ENCODE measurements at regions not wholly inside any gene's neighbourhood (a gene's known extent, or its start where the extent isn't known, plus 50 kb on each side); places are given as distances from the start of the nearest gene placed in this dataset.

- no peaks in the 10 kb centered on the region for H3K9me3 ChIP-seq
- ATAC-seq, result no peak
- TF ChIP-seq HEYL (CRISPR knock-in tag; IDR thresholded peaks at IDR 0.05) (no peak), RAD21 (conservative IDR thresholded peaks at IDR 0.05 in 1 of 2, IDR thresholded peaks at IDR 0.05 in 1 of 2) (no peak), HOXB5 (CRISPR knock-in tag; IDR thresholded peaks at IDR 0.05) (no peak), ZSCAN20 (CRISPR knock-in tag; IDR thresholded peaks at IDR 0.05) (no peak), SREBF2 (IDR thresholded peaks at IDR 0.05) (no peak), TP53 (CRISPR knock-in tag; IDR thresholded peaks at IDR 0.05) (no peak), RFX5 (IDR thresholded peaks at IDR 0.05) (no peak), RNF2 (IDR thresholded peaks at IDR 0.05; ENCODE audit: borderline replicate concordance, low read depth) (no peak), HOXB13 (CRISPR knock-in tag; IDR thresholded peaks at IDR 0.05; ENCODE audit: low read depth) (no peak), CHD4 (IDR thresholded peaks at IDR 0.05; ENCODE audit: borderline replicate concordance) (no peak), ZC3H11A (IDR thresholded peaks at IDR 0.05) (no peak)
- ChIA-PET CTCF (no interaction called here), POLR2A (no interaction called here)
- H3K27ac ChIP-seq, result no peak overlapping the region
- no peak for FAIRE-seq
- no peak overlapping the region for H3K4me3 ChIP-seq
- 21% methylated on average over 3 of the region's 3 CpGs for WGBS (ENCODE audit: missing lambda C conversion rate)
- no peaks in the 10 kb centered on the region for H3K4me1 ChIP-seq
- no peak overlapping the region for H3K4me2 ChIP-seq
- no peak for DNase-seq (ENCODE audit: low read depth in 1 of 2, low spot score in 1 of 2)
These were observed 458.6 kb upstream of the NWD2 start for GRCh38 chr4:36785973-36786372.

- DNase-seq (ENCODE audit: low read depth in 1 of 2, low spot score in 1 of 2), result no peak
- no peak for TF ChIP-seq PHF8 (IDR thresholded peaks at IDR 0.05; ENCODE audit: borderline replicate concordance, low read depth)
- TF ChIP-seq BHLHE40 (IDR thresholded peaks at IDR 0.05; ENCODE audit: low read depth, low read length), result no peak
- TF ChIP-seq ZSCAN20 (CRISPR knock-in tag; IDR thresholded peaks at IDR 0.05), result no peak
- TF ChIP-seq TP53 (CRISPR knock-in tag; IDR thresholded peaks at IDR 0.05), result no peak
- no peak for TF ChIP-seq ATOH8 (CRISPR knock-in tag; IDR thresholded peaks at IDR 0.05; ENCODE audit: low read depth)
- no peak for TF ChIP-seq FOXS1 (CRISPR knock-in tag; IDR thresholded peaks at IDR 0.05)
- TF ChIP-seq JUNB (IDR thresholded peaks at IDR 0.05), result no peak
- TF ChIP-seq MAX (IDR thresholded peaks at IDR 0.05), result no peak
- no peak for TF ChIP-seq FOSL2 (IDR thresholded peaks at IDR 0.05)
- no peak for TF ChIP-seq FOSL2 (CRISPR knock-in tag; IDR thresholded peaks at IDR 0.05)
- no peak for TF ChIP-seq CHD2 (IDR thresholded peaks at IDR 0.05; ENCODE audit: low read length, partially characterized antibody)
- TF ChIP-seq SREBF2 (IDR thresholded peaks at IDR 0.05), result no peak
- no peak for TF ChIP-seq PBX3 (IDR thresholded peaks at IDR 0.05)
- TF ChIP-seq CEBPB (IDR thresholded peaks at IDR 0.05), result no peak
- no peak for TF ChIP-seq KDM5A (IDR thresholded peaks at IDR 0.05)
- no peaks in the 10 kb centered on the region for H3K4me1 ChIP-seq
- H3K27ac ChIP-seq, result no peak overlapping the region
- POLR2A ChIA-PET, result no interaction called here
- 0% methylated on average over 2 of the region's 2 CpGs for WGBS (ENCODE audit: missing lambda C conversion rate)
- no peak overlapping the region for H3K4me3 ChIP-seq
- CTCF ChIA-PET, result no interaction called here
- no peaks in the 10 kb centered on the region for H3K9me3 ChIP-seq
- H3K4me2 ChIP-seq, result no peak overlapping the region
- no peak for FAIRE-seq
- no peak for ATAC-seq
These were observed 458.0 kb upstream of the NWD2 start for GRCh38 chr4:36786519-36786918.

- ChIA-PET CTCF (no interaction called here), POLR2A (no interaction called here)
- FAIRE-seq (no peak), ATAC-seq (no peak), DNase-seq (ENCODE audit: low read depth in 1 of 2, low spot score in 1 of 2) (no peak)
- H3K4me3 ChIP-seq, result no peak overlapping the region
- 0% methylated on average over 1 of the region's 1 CpG for WGBS (ENCODE audit: missing lambda C conversion rate)
- H3K4me2 ChIP-seq, result no peak overlapping the region
- H3K4me1 ChIP-seq, result no peaks in the 10 kb centered on the region
- no peak overlapping the region for H3K27ac ChIP-seq
- no peaks in the 10 kb centered on the region for H3K9me3 ChIP-seq
- TF ChIP-seq MAFK (IDR thresholded peaks at IDR 0.05; ENCODE audit: partially characterized antibody), result no peak
- TF ChIP-seq E2F6 (IDR thresholded peaks at IDR 0.05; ENCODE audit: borderline replicate concordance, low read depth), result no peak
- TF ChIP-seq CBX2 (IDR thresholded peaks at IDR 0.05; ENCODE audit: borderline replicate concordance, low read depth), result no peak
- no peak for TF ChIP-seq NR3C1 (IDR thresholded peaks at IDR 0.05)
- TF ChIP-seq NFE2L2 (conservative IDR thresholded peaks at IDR 0.05; ENCODE audit: low read length), result no peak
- no peak for TF ChIP-seq FOXS1 (CRISPR knock-in tag; IDR thresholded peaks at IDR 0.05)
- TF ChIP-seq RCOR1 (IDR thresholded peaks at IDR 0.05; ENCODE audit: low read depth, low read length), result no peak
- TF ChIP-seq ELK1 (IDR thresholded peaks at IDR 0.05; ENCODE audit: low read depth, low read length), result no peak
- no peak for TF ChIP-seq BCL3 (IDR thresholded peaks at IDR 0.05)
- no peak for TF ChIP-seq MYC (IDR thresholded peaks at IDR 0.05; ENCODE audit: borderline replicate concordance, low read length)
- TF ChIP-seq MAZ (IDR thresholded peaks at IDR 0.05; ENCODE audit: borderline replicate concordance, low read depth, low read length), result no peak
These were observed 449.8 kb upstream of the NWD2 start for GRCh38 chr4:36794716-36795115.
